SK-N-SH treated with all-trans-retinoic acid at 6 μM for 48 hours (cell line): ENCODE measurements at regions not wholly inside any gene's neighbourhood (a gene's known extent, or its start where the extent isn't known, plus 50 kb on each side); places are given as distances from the start of the nearest gene placed in this dataset.

ENCODE experiments used
- ARNTL ChIP-seq: fragments of 450-650 bp; formaldehyde crosslinking; IDR thresholded peaks from 2 replicates; pipeline ENCODE4 v1.5.0; 2020; ENCODE audit warnings: low read depth, mild to moderate bottlenecking, moderate library complexity, borderline replicate concordance
- CREB5 ChIP-seq: fragments of 250-450 bp; sonication (Bioruptor Pico); IDR thresholded peaks from 2 replicates; pipeline ENCODE4 v1.5.1; 2020; ENCODE audit warnings: low read depth, mild to moderate bottlenecking, moderate library complexity
- ESRRG ChIP-seq: fragments of 250-450 bp; sonication (Bioruptor Pico); IDR thresholded peaks from 2 replicates; pipeline ENCODE4 v1.6.1; 2021; ENCODE audit warnings: mild to moderate bottlenecking
- GLIS3 ChIP-seq: fragments of 250-450 bp; sonication (Bioruptor Pico); IDR thresholded peaks from 2 replicates; pipeline ENCODE4 v1.5.0; 2020; ENCODE audit warnings: mild to moderate bottlenecking, moderate library complexity
- PATZ1 ChIP-seq: fragments of 250-450 bp; sonication (Bioruptor Pico); IDR thresholded peaks from 2 replicates; pipeline ENCODE4 v1.8.0; 2020; ENCODE audit warnings: mild to moderate bottlenecking, moderate library complexity, borderline replicate concordance
- POU6F1 ChIP-seq: fragments of 250-450 bp; sonication (Bioruptor Pico); IDR thresholded peaks from 2 replicates; pipeline ENCODE4 v1.8.0; 2021; ENCODE audit warnings: low read depth, mild to moderate bottlenecking, moderate library complexity, borderline replicate concordance
- TCF4 ChIP-seq: fragments of 250-450 bp; sonication (Bioruptor Pico); IDR thresholded peaks from 2 replicates; pipeline ENCODE4 v1.8.0; 2021; ENCODE audit warnings: mild to moderate bottlenecking, moderate library complexity, borderline replicate concordance
- ZNF8 ChIP-seq: fragments of 450-650 bp; formaldehyde crosslinking; IDR thresholded peaks from 2 replicates; pipeline ENCODE4 v1.5.0; 2020; ENCODE audit warnings: mild to moderate bottlenecking, moderate library complexity

- TF ChIP-seq PATZ1 (CRISPR knock-in tag) (no peak), GLIS3 (CRISPR knock-in tag) (no peak), ESRRG (CRISPR knock-in tag) (no peak), CREB5 (CRISPR knock-in tag) (no peak), ARNTL (CRISPR knock-in tag) (no peak), TCF4 (CRISPR knock-in tag) (no peak), ZNF8 (no peak), POU6F1 (CRISPR knock-in tag) (no peak)
These were observed 90.5 kb downstream of the MINAR1 start for GRCh38 chr15:79522656-79523055.
